Endothelial cell (in vitro differentiated cells): ENCODE measurements at regions not wholly inside any gene's neighbourhood (a gene's known extent, or its start where the extent isn't known, plus 50 kb on each side); places are given as distances from the start of the nearest gene placed in this dataset.
A peak's percentile ranks its signal among the peaks of the same experiment; 100 is the strongest.

ENCODE experiments used
- DNase-seq: peaks from one replicate; pipeline ENCODE4 v3.0.0; 2021; ENCODE audit warnings: low spot score
- H3K27ac Mint-ChIP-seq: one replicate; pipeline ENCODE4 v1.8.0; 2021; ENCODE audit warnings: mixed read lengths, inconsistent platforms; ENCODE audit not compliant: unreplicated experiment
- H3K27me3 Mint-ChIP-seq: one replicate; pipeline ENCODE4 v1.8.0; 2021; ENCODE audit warnings: mild to moderate bottlenecking, moderate library complexity, mixed read lengths, inconsistent platforms; ENCODE audit not compliant: unreplicated experiment
- H3K36me3 Mint-ChIP-seq: one replicate; pipeline ENCODE4 v1.8.0; 2021; ENCODE audit warnings: mild to moderate bottlenecking, low read depth, mixed read lengths, inconsistent platforms; ENCODE audit not compliant: unreplicated experiment
- H3K4me1 Mint-ChIP-seq: one replicate; pipeline ENCODE4 v1.8.0; 2021; ENCODE audit warnings: mild to moderate bottlenecking, mixed read lengths, inconsistent platforms; ENCODE audit not compliant: unreplicated experiment
- H3K4me3 Mint-ChIP-seq: one replicate; pipeline ENCODE4 v1.8.0; 2021; ENCODE audit warnings: mild to moderate bottlenecking, mixed read lengths, inconsistent platforms; ENCODE audit not compliant: unreplicated experiment
- H3K9me3 Mint-ChIP-seq: one replicate; pipeline ENCODE4 v1.8.0; 2021; ENCODE audit warnings: mixed read lengths, inconsistent platforms; ENCODE audit not compliant: unreplicated experiment
- CTCF ChIP-seq: fragments of 200-600 bp; sonication (generic); IDR thresholded peaks from one replicate; pipeline ENCODE4 v1.5.0; 2021; ENCODE audit warnings: antibody characterized with exemption; ENCODE audit not compliant: unreplicated experiment

DNA sequence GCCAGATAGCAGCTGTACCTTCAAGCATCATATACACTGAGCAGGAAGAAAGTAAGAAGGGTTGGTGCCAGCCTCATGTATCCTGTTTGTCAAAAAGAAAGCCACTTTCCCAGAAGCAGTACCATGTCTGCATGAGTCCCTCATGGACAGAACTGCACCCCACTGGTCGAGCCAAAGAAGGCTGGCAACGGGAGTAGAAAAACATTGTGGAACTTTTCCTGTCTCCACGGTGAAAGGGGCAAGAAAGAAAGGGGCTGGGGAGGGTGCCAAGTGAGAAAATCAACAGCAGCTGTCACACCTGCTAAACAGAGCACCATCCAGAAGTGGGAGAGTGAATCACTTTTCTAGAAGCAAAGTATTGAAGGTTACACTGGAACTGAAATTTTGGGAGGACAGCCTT is 621.7 kb downstream of the LMO4 start:
- Mint-ChIP-seq H3K36me3 (no peaks in the 10 kb centered on the region), H3K4me3 (no peak overlapping the region), H3K9me3 (no peaks in the 10 kb centered on the region), H3K4me1 (peaks cover 5% of the 10 kb centered on the region), H3K27ac (no peak overlapping the region), H3K27me3 (peaks cover 3% of the 10 kb centered on the region)
- TF ChIP-seq CTCF, result no peak
- no peak for DNase-seq

- H3K27ac Mint-ChIP-seq, result no peak overlapping the region
- no peaks in the 10 kb centered on the region for H3K9me3 Mint-ChIP-seq
- DNase-seq, result no peak
- H3K27me3 Mint-ChIP-seq, result peaks cover 3% of the 10 kb centered on the region
- no peak overlapping the region for H3K4me3 Mint-ChIP-seq
- H3K4me1 Mint-ChIP-seq, result peaks cover 5% of the 10 kb centered on the region
- no peaks in the 10 kb centered on the region for H3K36me3 Mint-ChIP-seq
- TF ChIP-seq CTCF, result no peak
Measured at GRCh38 chr1:87951409-87951808, 622.7 kb downstream of the LMO4 start.

GRCh38 chr1:87951852-87952251 is 623.2 kb downstream of the LMO4 start:
- Mint-ChIP-seq H3K4me3 (no peak overlapping the region), H3K4me1 (peaks cover 5% of the 10 kb centered on the region), H3K27ac (no peak overlapping the region), H3K9me3 (no peaks in the 10 kb centered on the region), H3K36me3 (no peaks in the 10 kb centered on the region), H3K27me3 (peaks cover 3% of the 10 kb centered on the region)
- peak; percentile 9 for DNase-seq
- no peak for TF ChIP-seq CTCF

DNA sequence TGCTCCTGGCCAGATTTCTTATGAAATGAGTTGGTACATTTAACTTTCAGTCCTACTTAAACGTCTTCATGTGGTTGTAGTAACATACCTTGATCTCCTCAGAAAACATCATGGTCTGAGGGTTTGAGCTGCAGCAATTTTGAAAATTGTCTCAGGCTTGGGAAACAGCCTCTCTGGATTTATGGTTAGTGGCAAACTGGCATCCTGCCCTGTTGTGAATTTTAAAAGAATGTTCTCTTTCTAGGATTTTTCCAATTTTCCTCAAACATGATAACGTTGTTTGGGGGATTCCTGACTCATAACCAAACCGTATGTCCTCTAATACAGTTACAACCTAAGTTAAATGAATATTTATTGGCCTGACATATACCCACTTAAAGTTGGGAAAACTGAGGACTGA is 624.4 kb downstream of the LMO4 start:
- no peak overlapping the region for H3K4me3 Mint-ChIP-seq
- H3K27ac Mint-ChIP-seq, result no peak overlapping the region
- no peak for DNase-seq
- peaks cover 5% of the 10 kb centered on the region for H3K4me1 Mint-ChIP-seq
- H3K27me3 Mint-ChIP-seq, result peaks cover 3% of the 10 kb centered on the region
- no peak for TF ChIP-seq CTCF
- H3K9me3 Mint-ChIP-seq, result no peaks in the 10 kb centered on the region
- H3K36me3 Mint-ChIP-seq, result no peaks in the 10 kb centered on the region

- H3K36me3 Mint-ChIP-seq, result no peaks in the 10 kb centered on the region
Measured at GRCh38 chr1:87953732-87954344, 625.2 kb downstream of the LMO4 start.

More at GRCh38 chr1:87953732-87954344, 625.2 kb downstream of the LMO4 start:
- Mint-ChIP-seq H3K9me3 (no peaks in the 10 kb centered on the region), H3K27me3 (peaks cover 3% of the 10 kb centered on the region), H3K4me3 (no peak overlapping the region), H3K4me1 (peaks cover 5% of the 10 kb centered on the region), H3K27ac (no peak overlapping the region)
- peak; percentile 59 for DNase-seq
- TF ChIP-seq CTCF, result peak; percentile 63
